ENCODE measurements at regions not wholly inside any gene's neighbourhood (a gene's known extent, or its start where the extent isn't known, plus 50 kb on each side); places are given as distances from the start of the nearest gene placed in this dataset.

- H3K79me1 ChIP-seq (ENCODE audit: low read depth, low read length) = no peaks in the 10 kb centered on the region
- no peak overlapping the region for H3K4ac ChIP-seq (replicated peaks; ENCODE audit: insufficient read length, low read depth, low read length)
- H3K23me2 ChIP-seq (ENCODE audit: low read depth, low read length) = no peaks in the 10 kb centered on the region
- H3K36me3 ChIP-seq (ENCODE audit: control insufficient read depth in 2 of 4, insufficient read depth in 4 of 4, low read length in 3 of 4) = no peaks in the 10 kb centered on the region
- no peak overlapping the region for H3K27ac ChIP-seq (ENCODE audit: low read depth, low read length)
- H3K14ac ChIP-seq (ENCODE audit: insufficient read length) = no peak overlapping the region
- H3K4me1 ChIP-seq (replicated peaks in 1 of 4; ENCODE audit: control insufficient read depth in 3 of 4, insufficient read depth in 4 of 4, low read length in 3 of 4) = peaks cover 0 to 5% (median 2%) of the 10 kb centered on the region in 4 experiments; a peak in 3 of 7 replicates
- no peak overlapping the region for H2AK5ac ChIP-seq (ENCODE audit: low read depth, low read length)
- H2BK12ac ChIP-seq (ENCODE audit: low read depth, low read length) = no peak overlapping the region
- 0 out of 4 replicates have a peak, but pooled peaks cover 0 to 3% of the 10 kb centered on the region in 2 experiments for H3K9me3 ChIP-seq (ENCODE audit: insufficient read depth in 2 of 2, low read depth in 1 of 2, low read length in 1 of 2)
- ChIA-PET POLR2A (ENCODE audit: partially characterized antibody) (no interaction called here), CTCF (ENCODE audit: partially characterized antibody) (interaction anchor here (0.7 to 2.9 kb wide), 6 partner anchors 8 to 117 kb away, joined by 3 to 8 read pairs (median 3); no protein-coding TSS in a partner anchor)
- FAIRE-seq (no peak), DNase-seq (ENCODE audit: low read depth in 1 of 2, low spot score in 2 of 2) (no peak)
- H2BK20ac ChIP-seq (ENCODE audit: low read length) = no peak overlapping the region
- 87% methylated on average over 2 of the region's 2 CpGs; no CpG with 5 or more reads in 1 of the 2 experiments for WGBS, 2 experiments (ENCODE audit: extremely low coverage in 1 of 2, insufficient coverage in 1 of 2, insufficient read length in 1 of 2, insufficient replicate concordance in 2 of 2, low coverage in 1 of 2, low lambda C conversion rate in 2 of 2, missing lambda C conversion rate in 1 of 2)
- H4K8ac ChIP-seq (ENCODE audit: extremely low read depth, insufficient read depth, low read length) = no peak overlapping the region
- no peak overlapping the region for H2BK5ac ChIP-seq (ENCODE audit: low read depth, low read length)
- no peaks in the 10 kb centered on the region for H4K20me1 ChIP-seq (replicated peaks in 1 of 2; ENCODE audit: control insufficient read depth in 1 of 2, insufficient read depth in 2 of 2, low read length in 2 of 2)
- no peak overlapping the region for H3K4me3 ChIP-seq (ENCODE audit: extremely low read depth in 1 of 4, insufficient read depth in 2 of 4, low read depth in 3 of 4, low read length in 4 of 4)
- H2BK120ac ChIP-seq (replicated peaks; ENCODE audit: low read depth, low read length) = no peak overlapping the region
- H2BK15ac ChIP-seq (ENCODE audit: low read length) = no peak overlapping the region
- no peak overlapping the region for H3K4me2 ChIP-seq (ENCODE audit: insufficient read depth in 1 of 2, low read depth in 2 of 2, low read length in 2 of 2)
- no peaks in the 10 kb centered on the region for H3K79me2 ChIP-seq (ENCODE audit: control insufficient read depth in 1 of 2, insufficient read depth in 2 of 2, low read length in 2 of 2)
- no peak overlapping the region for H4K5ac ChIP-seq (ENCODE audit: insufficient read length, low read depth, low read length)
- no peak overlapping the region for H3K9ac ChIP-seq (replicated peaks in 1 of 4; ENCODE audit: extremely low read depth in 1 of 4, low read depth in 3 of 4, low read length in 3 of 4)
- no peak overlapping the region for H3K56ac ChIP-seq (replicated peaks; ENCODE audit: insufficient read length, low read depth, low read length)
- no peak overlapping the region for H3K18ac ChIP-seq (ENCODE audit: extremely low read depth, low read length)
- no peak overlapping the region for H4K91ac ChIP-seq (replicated peaks; ENCODE audit: insufficient read length, low read length)
- no peak overlapping the region for H2AFZ ChIP-seq (ENCODE audit: low read length)
- H3K23ac ChIP-seq (ENCODE audit: insufficient read length) = no peak overlapping the region
- H3K27me3 ChIP-seq (replicated peaks in 1 of 4; ENCODE audit: control insufficient read depth in 3 of 4, extremely low read depth in 1 of 4, insufficient read depth in 3 of 4, low read length in 3 of 4) = no peaks in the 10 kb centered on the region; a peak in 1 of 7 replicates
- no peak for TF ChIP-seq KDM4A (IDR thresholded peaks at IDR 0.05; ENCODE audit: low read depth, low read length, severe bottlenecking)
- no peak for TF ChIP-seq POLR2A (IDR thresholded peaks at IDR 0.05; ENCODE audit: control extremely low read depth in 1 of 2, low read depth in 2 of 2, low read length in 2 of 2)
Observed at GRCh38 chr15:88391700-88392099, 75.5 kb downstream of the MRPL46 start.
